SK-N-SH (cell line): ENCODE measurements at regions not wholly inside any gene's neighbourhood (a gene's known extent, or its start where the extent isn't known, plus 50 kb on each side); places are given as distances from the start of the nearest gene placed in this dataset.

Source experiments
- CTCF ChIA-PET: fragments of 300-600, 350-600 bp; formaldehyde crosslinking; extraction: SDS; loops from one replicate; lab custom pipeline; 2021; lab: Yijun Ruan, JAX
- POLR2A ChIA-PET: fragments of 350-600 bp; sonication (Branson Sonifier 250); formaldehyde crosslinking; extraction: SDS; loops from one replicate; lab custom pipeline; 2020; ENCODE audit warnings: antibody characterized with exemption, inconsistent platforms; lab: Yijun Ruan, JAX
- DNase-seq: peaks from one replicate; pipeline ENCODE4 v3.0.0; 2012
- H2AFZ ChIP-seq: fragments of 200-600 bp; sonication (generic); 2 replicates; pipeline ENCODE4 v1.8.1; 2016; ENCODE audit warnings: antibody characterized with exemption, mild to moderate bottlenecking, low read depth
- H3F3A ChIP-seq: fragments of 200-600 bp; sonication (generic); replicated peaks from 2 replicates; pipeline ENCODE3; 2016; ENCODE audit warnings: antibody characterized with exemption, mild to moderate bottlenecking; ENCODE audit not compliant: insufficient read depth
- H3K27ac ChIP-seq, 2 experiments: fragments of 200-500 bp in 1 of 2; fragments of 200-600 bp in 1 of 2; sonication (Bioruptor generic) in 1 of 2; sonication (generic), shearing (Covaris generic) in 1 of 2; 2 replicates each; pipeline versions ENCODE4 v1.5.1 to v1.6.1; 2014 to 2016; ENCODE audit warnings: low read depth in 2 of 2, inconsistent platforms in 1 of 2, low read length in 1 of 2, mild to moderate bottlenecking in 1 of 2, mixed read lengths in 1 of 2
- H3K27me3 ChIP-seq: fragments of 200-600 bp; sonication (generic), shearing (Covaris generic); 2 replicates; pipeline ENCODE4 v1.6.1; 2016; ENCODE audit warnings: mixed run types; ENCODE audit not compliant: insufficient read depth
- H3K36me3 ChIP-seq, 2 experiments: fragments of 200-500 bp in 1 of 2; fragments of 200-600 bp in 1 of 2; sonication (Bioruptor generic) in 1 of 2; sonication (generic) in 1 of 2; replicated peaks in 1 of 2; 2 replicates each; pipeline versions ENCODE3 to v1.5.1; 2014 to 2016; ENCODE audit warnings: low read length in 1 of 2, mild to moderate bottlenecking in 1 of 2; ENCODE audit not compliant: insufficient read depth in 2 of 2, control insufficient read depth in 1 of 2
- H3K4me1 ChIP-seq, 2 experiments: fragments of 200-500 bp in 1 of 2; fragments of 200-600 bp in 1 of 2; sonication (Bioruptor generic) in 1 of 2; sonication (generic), shearing (Covaris generic) in 1 of 2; 2 replicates each; pipeline versions ENCODE4 v1.5.1 to v1.6.1; 2014 to 2016; ENCODE audit warnings: low read depth in 1 of 2, low read length in 1 of 2, mixed run types in 1 of 2; ENCODE audit not compliant: insufficient read depth in 2 of 2, control insufficient read depth in 1 of 2
- H3K4me2 ChIP-seq: fragments of 200-600 bp; sonication (generic), shearing (Covaris generic); 2 replicates; pipeline ENCODE4 v1.6.1; 2017; ENCODE audit warnings: mixed run types
- H3K4me3 ChIP-seq, 2 experiments: fragments of 200-500 bp in 1 of 2; fragments of 200-600 bp in 1 of 2; sonication (Bioruptor generic) in 1 of 2; sonication (generic), shearing (Covaris generic) in 1 of 2; 2 replicates each; pipeline versions ENCODE4 v1.5.1 to v1.8.1; 2014 to 2016; ENCODE audit warnings: low read depth in 2 of 2, inconsistent platforms in 1 of 2, low read length in 1 of 2, mild to moderate bottlenecking in 1 of 2, mixed read lengths in 1 of 2, moderate library complexity in 1 of 2
- H3K79me2 ChIP-seq: fragments of 200-600 bp; sonication (generic); 2 replicates; pipeline ENCODE4 v1.8.1; 2017; ENCODE audit warnings: mild to moderate bottlenecking; ENCODE audit not compliant: insufficient read depth
- H3K9ac ChIP-seq: fragments of 200-600 bp; sonication (generic); 2 replicates; pipeline ENCODE4 v1.6.1; 2017; ENCODE audit warnings: mixed run types
- H3K9me2 ChIP-seq: fragments of 200-600 bp; sonication (generic); 2 replicates; pipeline ENCODE4 v1.6.1; 2017; ENCODE audit warnings: mixed run types
- H3K9me3 ChIP-seq: fragments of 200-600 bp; sonication (generic); 2 replicates; pipeline ENCODE4 v1.6.1; 2017; ENCODE audit warnings: mixed run types, mild to moderate bottlenecking, moderate library complexity
- H4K20me1 ChIP-seq: fragments of 200-600 bp; sonication (generic); 2 replicates; pipeline ENCODE4 v1.6.1; 2017; ENCODE audit warnings: mild to moderate bottlenecking, mixed run types; ENCODE audit not compliant: insufficient read depth
- CHD2 ChIP-seq: fragments of 150-350 bp; IDR thresholded peaks from 2 replicates; pipeline ENCODE4 v1.6.1; 2018; ENCODE audit warnings: low read length; ENCODE audit not compliant: partially characterized antibody
- ELF1 ChIP-seq: IDR thresholded peaks from 2 replicates; pipeline ENCODE4 v1.4.0; 2012
- EP300 ChIP-seq, 2 experiments: IDR thresholded peaks; 2 replicates each; pipeline versions ENCODE4 v1.4.0 to v1.6.1; 2012; ENCODE audit warnings: borderline replicate concordance in 1 of 2, low read depth in 1 of 2, low read length in 1 of 2
- FOSL2 ChIP-seq: IDR thresholded peaks from 2 replicates; pipeline ENCODE4 v1.4.0; 2012; ENCODE audit warnings: low read depth, mild to moderate bottlenecking, moderate library complexity, borderline replicate concordance
- GATA2 ChIP-seq: sonication (generic); formaldehyde crosslinking; IDR thresholded peaks from 2 replicates; pipeline ENCODE4 v1.5.0; 2020; ENCODE audit warnings: mild to moderate bottlenecking, missing genetic modification reagents
- JUND ChIP-seq: IDR thresholded peaks from 2 replicates; pipeline ENCODE4 v1.4.0; 2012
- NFIC ChIP-seq: IDR thresholded peaks from 2 replicates; pipeline ENCODE4 v1.4.0; 2012; ENCODE audit warnings: borderline replicate concordance
- SIN3A ChIP-seq: IDR thresholded peaks from 2 replicates; pipeline ENCODE4 v1.6.1; 2012; ENCODE audit warnings: low read depth, mild to moderate bottlenecking, low read length, moderate library complexity, borderline replicate concordance
- TAF1 ChIP-seq: IDR thresholded peaks from 2 replicates; pipeline ENCODE4 v1.6.1; 2012; ENCODE audit warnings: low read depth, mild to moderate bottlenecking, low read length, moderate library complexity, borderline replicate concordance
- TCF12 ChIP-seq: IDR thresholded peaks from 2 replicates; pipeline ENCODE4 v1.4.0; 2012
- TEAD4 ChIP-seq: IDR thresholded peaks from 2 replicates; pipeline ENCODE4 v1.4.0; 2012; ENCODE audit warnings: mild to moderate bottlenecking, borderline replicate concordance; ENCODE audit not compliant: insufficient read depth
- USF2 ChIP-seq: fragments of 150-350 bp; IDR thresholded peaks from 2 replicates; pipeline ENCODE4 v1.6.1; 2017; ENCODE audit warnings: antibody characterized with exemption, low read length, low read depth, borderline replicate concordance
- ZBTB33 ChIP-seq: IDR thresholded peaks from 2 replicates; pipeline ENCODE4 v1.4.0; 2012; ENCODE audit warnings: low read depth, borderline replicate concordance
- WGBS: methylation state at CpG from one replicate; pipeline ENCODE4 v1.1.6; 2017; ENCODE audit warnings: low lambda C conversion rate; 5-methylcytosine and 5-hydroxymethylcytosine counted together
- TF ChIP-seq, protein P1 (sequence below): IDR thresholded peaks from 2 replicates; pipeline ENCODE4; 2012
- TF ChIP-seq, protein P2 (sequence below): IDR thresholded peaks from 2 replicates; pipeline ENCODE4 v1.4.0; 2012; ENCODE audit warnings: low read depth
- TF ChIP-seq, protein P3 (sequence below): IDR thresholded peaks from 2 replicates; pipeline ENCODE4 v1.6.1; 2012; ENCODE audit warnings: mild to moderate bottlenecking, low read depth, low read length, moderate library complexity

GRCh38 chr2:66839551-66840320 is 404.8 kb downstream of the MEIS1 start:
- Histone ChIP-seq H3K9ac (peak overlapping the region; percentile 39; the same call in 1 of the 2 replicates), H3K4me3 (no peak overlapping the region), H3K4me2 (peak overlapping the region; percentile 51), H3K9me3 (no peaks in the 10 kb centered on the region), H3K27me3 (no peaks in the 10 kb centered on the region), H3K4me1 (peaks cover 0 to 10% of the 10 kb centered on the region in 2 experiments; a peak in 2 of 4 replicates), H4K20me1 (no peaks in the 10 kb centered on the region), H2AFZ (peak overlapping the region; percentile 62; the same call in 1 of the 2 replicates), H3K36me3 (no peaks in the 10 kb centered on the region), H3K79me2 (no peaks in the 10 kb centered on the region), H3F3A (peaks cover 18% of the 10 kb centered on the region), H3K27ac (peak overlapping the region; percentile 76 to 90; a peak in 3 of 4 replicates), H3K9me2 (no peaks in the 10 kb centered on the region)
- 21% methylated on average over 4 of the region's 4 CpGs for WGBS
- TF ChIP-seq JUND (peak; percentile 66; the same call in 1 of the 2 replicates), NFIC (peak; percentile 11; the same call in 1 of the 2 replicates), TEAD4 (peak; percentile 62; the same call in 1 of the 2 replicates), EP300 (IDR thresholded peaks at IDR 0.05; ENCODE audit: borderline replicate concordance in 1 of 2, low read depth in 1 of 2, low read length in 1 of 2) (peak in 1 of 2 experiments; percentile 60; a peak in 1 of 4 replicates), TCF12 (peak; percentile 53), FOSL2 (peak; percentile 65; the same call in 1 of the 2 replicates), GATA2 (no peak), ZBTB33 (no peak)
- TF ChIP-seq, protein P1, sequence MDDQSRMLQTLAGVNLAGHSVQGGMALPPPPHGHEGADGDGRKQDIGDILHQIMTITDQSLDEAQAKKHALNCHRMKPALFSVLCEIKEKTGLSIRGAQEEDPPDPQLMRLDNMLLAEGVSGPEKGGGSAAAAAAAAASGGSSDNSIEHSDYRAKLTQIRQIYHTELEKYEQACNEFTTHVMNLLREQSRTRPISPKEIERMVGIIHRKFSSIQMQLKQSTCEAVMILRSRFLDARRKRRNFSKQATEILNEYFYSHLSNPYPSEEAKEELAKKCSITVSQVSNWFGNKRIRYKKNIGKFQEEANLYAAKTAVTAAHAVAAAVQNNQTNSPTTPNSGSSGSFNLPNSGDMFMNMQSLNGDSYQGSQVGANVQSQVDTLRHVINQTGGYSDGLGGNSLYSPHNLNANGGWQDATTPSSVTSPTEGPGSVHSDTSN: peak; percentile 26; the same call in 1 of the 2 replicates
- DNase-seq: no peak
- POLR2A ChIA-PET: no interaction called here
- CTCF ChIA-PET: no interaction called here

DNA sequence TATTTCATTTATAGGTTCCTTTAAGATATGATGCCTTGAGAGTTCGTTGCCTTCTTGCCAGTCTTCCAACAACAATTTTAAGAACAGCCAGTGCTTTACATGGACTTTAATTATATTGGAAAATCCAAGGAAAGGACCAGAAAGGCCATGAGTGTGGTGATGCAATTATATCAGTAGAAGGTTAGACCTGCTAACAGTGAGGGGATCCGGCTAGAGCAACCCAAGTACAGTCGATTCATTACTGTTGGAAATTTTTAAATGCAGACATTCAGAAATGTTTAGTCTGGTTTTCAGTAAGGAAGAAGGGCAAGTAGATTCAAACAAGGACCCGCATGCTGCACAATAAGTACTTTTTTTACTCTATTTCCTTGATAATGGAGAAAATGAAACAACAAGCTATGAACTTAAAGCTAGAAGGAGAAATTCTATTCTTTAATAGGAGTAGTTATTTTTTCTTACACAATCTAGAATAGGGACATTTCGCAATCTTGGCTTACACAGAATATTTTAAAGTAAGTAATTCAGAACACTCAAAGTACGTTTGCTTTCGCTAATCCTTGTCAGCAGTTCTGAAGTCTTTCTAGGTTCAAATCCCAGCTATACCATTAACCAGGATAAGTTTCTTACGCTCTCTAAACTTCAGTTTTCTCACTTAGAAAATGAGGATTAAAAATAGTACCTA is 405.5 kb downstream of the MEIS1 start:
- Histone ChIP-seq H4K20me1 (no peaks in the 10 kb centered on the region), H2AFZ (peak overlapping the region; percentile 62; the same call in 1 of the 2 replicates), H3K9me3 (no peaks in the 10 kb centered on the region), H3F3A (peaks cover 18% of the 10 kb centered on the region), H3K4me3 (no peak overlapping the region), H3K27ac (peak overlapping the region; percentile 76 to 90; a peak in 3 of 4 replicates), H3K27me3 (no peaks in the 10 kb centered on the region), H3K4me2 (peak overlapping the region; percentile 51), H3K4me1 (peaks cover 0 to 12% of the 10 kb centered on the region in 2 experiments; a peak in 2 of 4 replicates), H3K79me2 (no peaks in the 10 kb centered on the region), H3K9ac (peak overlapping the region; percentile 39; the same call in 1 of the 2 replicates), H3K36me3 (no peaks in the 10 kb centered on the region), H3K9me2 (no peaks in the 10 kb centered on the region)
- ChIA-PET CTCF (no interaction called here), POLR2A (no interaction called here)
- DNase-seq: no peak
- WGBS: 84% methylated on average over 8 of the region's 8 CpGs
- TF ChIP-seq, protein P2, sequence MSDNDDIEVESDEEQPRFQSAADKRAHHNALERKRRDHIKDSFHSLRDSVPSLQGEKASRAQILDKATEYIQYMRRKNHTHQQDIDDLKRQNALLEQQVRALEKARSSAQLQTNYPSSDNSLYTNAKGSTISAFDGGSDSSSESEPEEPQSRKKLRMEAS: no peak
- TF ChIP-seq FOSL2 (no peak), JUND (no peak), USF2 (no peak), SIN3A (no peak), TAF1 (no peak), ELF1 (no peak), CHD2 (no peak), TEAD4 (no peak)
- TF ChIP-seq, protein P3, sequence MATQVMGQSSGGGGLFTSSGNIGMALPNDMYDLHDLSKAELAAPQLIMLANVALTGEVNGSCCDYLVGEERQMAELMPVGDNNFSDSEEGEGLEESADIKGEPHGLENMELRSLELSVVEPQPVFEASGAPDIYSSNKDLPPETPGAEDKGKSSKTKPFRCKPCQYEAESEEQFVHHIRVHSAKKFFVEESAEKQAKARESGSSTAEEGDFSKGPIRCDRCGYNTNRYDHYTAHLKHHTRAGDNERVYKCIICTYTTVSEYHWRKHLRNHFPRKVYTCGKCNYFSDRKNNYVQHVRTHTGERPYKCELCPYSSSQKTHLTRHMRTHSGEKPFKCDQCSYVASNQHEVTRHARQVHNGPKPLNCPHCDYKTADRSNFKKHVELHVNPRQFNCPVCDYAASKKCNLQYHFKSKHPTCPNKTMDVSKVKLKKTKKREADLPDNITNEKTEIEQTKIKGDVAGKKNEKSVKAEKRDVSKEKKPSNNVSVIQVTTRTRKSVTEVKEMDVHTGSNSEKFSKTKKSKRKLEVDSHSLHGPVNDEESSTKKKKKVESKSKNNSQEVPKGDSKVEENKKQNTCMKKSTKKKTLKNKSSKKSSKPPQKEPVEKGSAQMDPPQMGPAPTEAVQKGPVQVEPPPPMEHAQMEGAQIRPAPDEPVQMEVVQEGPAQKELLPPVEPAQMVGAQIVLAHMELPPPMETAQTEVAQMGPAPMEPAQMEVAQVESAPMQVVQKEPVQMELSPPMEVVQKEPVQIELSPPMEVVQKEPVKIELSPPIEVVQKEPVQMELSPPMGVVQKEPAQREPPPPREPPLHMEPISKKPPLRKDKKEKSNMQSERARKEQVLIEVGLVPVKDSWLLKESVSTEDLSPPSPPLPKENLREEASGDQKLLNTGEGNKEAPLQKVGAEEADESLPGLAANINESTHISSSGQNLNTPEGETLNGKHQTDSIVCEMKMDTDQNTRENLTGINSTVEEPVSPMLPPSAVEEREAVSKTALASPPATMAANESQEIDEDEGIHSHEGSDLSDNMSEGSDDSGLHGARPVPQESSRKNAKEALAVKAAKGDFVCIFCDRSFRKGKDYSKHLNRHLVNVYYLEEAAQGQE: no peak
